ENCODE measurements at regions not wholly inside any gene's neighbourhood (a gene's known extent, or its start where the extent isn't known, plus 50 kb on each side); places are given as distances from the start of the nearest gene placed in this dataset.

- no peak for TF ChIP-seq FOXP2 (optimal IDR thresholded peaks at IDR 0.05; ENCODE audit: borderline replicate concordance, extremely low read depth, extremely low read length, insufficient read depth)
- no peak for TF ChIP-seq TAF1 (IDR thresholded peaks at IDR 0.05; ENCODE audit: borderline replicate concordance, insufficient read depth, low read length)
- no peak for TF ChIP-seq REST (IDR thresholded peaks at IDR 0.05; ENCODE audit: insufficient read depth in 1 of 2, low read depth in 2 of 2, low read length in 2 of 2)
- no peak for TF ChIP-seq POLR2AphosphoS5 (IDR thresholded peaks at IDR 0.05; ENCODE audit: low read depth, low read length)
- TF ChIP-seq SIN3A (IDR thresholded peaks at IDR 0.05; ENCODE audit: borderline replicate concordance, insufficient read depth, low read length) = no peak
Measured at GRCh38 chr7:35581605-35582210, 113.2 kb downstream of the HERPUD2 start.

GRCh38 chr7:35576031-35576573 is 118.8 kb downstream of the HERPUD2 start:
- no peak for TF ChIP-seq TAF1 (IDR thresholded peaks at IDR 0.05; ENCODE audit: borderline replicate concordance, insufficient read depth, low read length)
- TF ChIP-seq FOXP2 (optimal IDR thresholded peaks at IDR 0.05; ENCODE audit: borderline replicate concordance, extremely low read depth, extremely low read length, insufficient read depth) = no peak
- no peak for TF ChIP-seq SIN3A (IDR thresholded peaks at IDR 0.05; ENCODE audit: borderline replicate concordance, insufficient read depth, low read length)
- no peak for TF ChIP-seq REST (IDR thresholded peaks at IDR 0.05; ENCODE audit: insufficient read depth in 1 of 2, low read depth in 2 of 2, low read length in 2 of 2)
- no peak for TF ChIP-seq POLR2AphosphoS5 (IDR thresholded peaks at IDR 0.05; ENCODE audit: low read depth, low read length)

GRCh38 chr7:35571611-35572240 is 123.2 kb downstream of the HERPUD2 start:
- TF ChIP-seq POLR2AphosphoS5 (IDR thresholded peaks at IDR 0.05; ENCODE audit: low read depth, low read length) (no peak), TAF1 (IDR thresholded peaks at IDR 0.05; ENCODE audit: borderline replicate concordance, insufficient read depth, low read length) (no peak), FOXP2 (optimal IDR thresholded peaks at IDR 0.05; ENCODE audit: borderline replicate concordance, extremely low read depth, extremely low read length, insufficient read depth) (no peak), SIN3A (IDR thresholded peaks at IDR 0.05; ENCODE audit: borderline replicate concordance, insufficient read depth, low read length) (no peak)

GRCh38 chr7:35570937-35571336 is 124.0 kb downstream of the HERPUD2 start:
- no peak for TF ChIP-seq TAF1 (IDR thresholded peaks at IDR 0.05; ENCODE audit: borderline replicate concordance, insufficient read depth, low read length)
- no peak for TF ChIP-seq POLR2AphosphoS5 (IDR thresholded peaks at IDR 0.05; ENCODE audit: low read depth, low read length)
- no peak for TF ChIP-seq REST (IDR thresholded peaks at IDR 0.05; ENCODE audit: insufficient read depth in 1 of 2, low read depth in 2 of 2, low read length in 2 of 2)
- no peak for TF ChIP-seq FOXP2 (optimal IDR thresholded peaks at IDR 0.05; ENCODE audit: borderline replicate concordance, extremely low read depth, extremely low read length, insufficient read depth)
- no peak for TF ChIP-seq SIN3A (IDR thresholded peaks at IDR 0.05; ENCODE audit: borderline replicate concordance, insufficient read depth, low read length)

GRCh38 chr7:35565927-35566326 is 129.0 kb downstream of the HERPUD2 start:
- TF ChIP-seq POLR2AphosphoS5 (IDR thresholded peaks at IDR 0.05; ENCODE audit: low read depth, low read length) (no peak), FOXP2 (optimal IDR thresholded peaks at IDR 0.05; ENCODE audit: borderline replicate concordance, extremely low read depth, extremely low read length, insufficient read depth) (no peak), TAF1 (IDR thresholded peaks at IDR 0.05; ENCODE audit: borderline replicate concordance, insufficient read depth, low read length) (no peak), SIN3A (IDR thresholded peaks at IDR 0.05; ENCODE audit: borderline replicate concordance, insufficient read depth, low read length) (no peak), REST (IDR thresholded peaks at IDR 0.05; ENCODE audit: insufficient read depth in 1 of 2, low read depth in 2 of 2, low read length in 2 of 2) (no peak)
